Spleen (tissue), 7 donors: ENCODE measurements at regions not wholly inside any gene's neighbourhood (a gene's known extent, or its start where the extent isn't known, plus 50 kb on each side); places are given as distances from the start of the nearest gene placed in this dataset.

Source experiments
- POLR2A ChIP-seq, 3 donors: fragments of 450-650 bp; IDR thresholded peaks; one replicate each; pipeline ENCODE4 v1.5.1; 2017; ENCODE audit warnings: antibody characterized with exemption in 3 of 3, mild to moderate bottlenecking in 1 of 3
- TF ChIP-seq, protein P1 (sequence below), 11 experiments: fragments of 200-600 bp in 7 of 11; fragments of 450-650 bp in 4 of 11; sonication (generic) in 4 of 11; IDR thresholded peaks in 8 of 11; conservative IDR thresholded peaks in 3 of 11; 1 replicate in 7 of 11; 2 replicates in 4 of 11; pipeline versions ENCODE4 v1.4.0 to v1.8.0; 2016 to 2021; ENCODE audit warnings: antibody characterized with exemption in 11 of 11, inconsistent platforms in 4 of 11, mild to moderate bottlenecking in 1 of 11
- donor health status: DM: no; HTN: no; CAD: no; lungs with moderate emphysema.
- donor health status: DM: no; HTN: no; CAD: no.
- donor health status: DM: no; HTN: no; CAD: no.

DNA sequence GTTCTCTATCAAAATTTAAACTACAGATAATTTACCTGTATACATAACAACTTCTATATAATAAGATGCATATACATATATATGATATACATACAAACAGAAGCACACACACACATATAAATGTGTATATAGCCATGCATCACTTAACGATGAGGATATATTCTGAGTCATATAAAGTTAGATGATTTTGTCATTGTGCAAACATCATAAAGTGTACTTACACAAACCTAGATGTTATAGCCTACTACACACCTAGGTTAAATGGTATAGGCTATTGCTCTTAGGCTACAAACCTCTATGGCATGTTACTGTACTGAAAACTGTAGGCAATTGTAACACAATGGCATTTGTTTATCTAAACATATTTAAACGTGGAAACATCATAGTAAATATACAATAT is 937.6 kb upstream of the KCND2 start:
- TF ChIP-seq, protein P1, sequence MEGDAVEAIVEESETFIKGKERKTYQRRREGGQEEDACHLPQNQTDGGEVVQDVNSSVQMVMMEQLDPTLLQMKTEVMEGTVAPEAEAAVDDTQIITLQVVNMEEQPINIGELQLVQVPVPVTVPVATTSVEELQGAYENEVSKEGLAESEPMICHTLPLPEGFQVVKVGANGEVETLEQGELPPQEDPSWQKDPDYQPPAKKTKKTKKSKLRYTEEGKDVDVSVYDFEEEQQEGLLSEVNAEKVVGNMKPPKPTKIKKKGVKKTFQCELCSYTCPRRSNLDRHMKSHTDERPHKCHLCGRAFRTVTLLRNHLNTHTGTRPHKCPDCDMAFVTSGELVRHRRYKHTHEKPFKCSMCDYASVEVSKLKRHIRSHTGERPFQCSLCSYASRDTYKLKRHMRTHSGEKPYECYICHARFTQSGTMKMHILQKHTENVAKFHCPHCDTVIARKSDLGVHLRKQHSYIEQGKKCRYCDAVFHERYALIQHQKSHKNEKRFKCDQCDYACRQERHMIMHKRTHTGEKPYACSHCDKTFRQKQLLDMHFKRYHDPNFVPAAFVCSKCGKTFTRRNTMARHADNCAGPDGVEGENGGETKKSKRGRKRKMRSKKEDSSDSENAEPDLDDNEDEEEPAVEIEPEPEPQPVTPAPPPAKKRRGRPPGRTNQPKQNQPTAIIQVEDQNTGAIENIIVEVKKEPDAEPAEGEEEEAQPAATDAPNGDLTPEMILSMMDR (IDR thresholded peaks at IDR 0.05 in 8 of 11, conservative IDR thresholded peaks at IDR 0.05 in 3 of 11): no peak
- no peak for TF ChIP-seq POLR2A (IDR thresholded peaks at IDR 0.05)
